ENCODE measurements at regions not wholly inside any gene's neighbourhood (a gene's known extent, or its start where the extent isn't known, plus 50 kb on each side); places are given as distances from the start of the nearest gene placed in this dataset. TPM values are rescaled to one million over a fixed set of nuclear protein-coding genes. Genes with fewer than 3 reads are reported as not detected.
"Not testable (repeated sequence)": the region's sequence is repeated elsewhere in the genome, so short reads cannot be mapped to it uniquely, and the experiment has no call there.

DNA sequence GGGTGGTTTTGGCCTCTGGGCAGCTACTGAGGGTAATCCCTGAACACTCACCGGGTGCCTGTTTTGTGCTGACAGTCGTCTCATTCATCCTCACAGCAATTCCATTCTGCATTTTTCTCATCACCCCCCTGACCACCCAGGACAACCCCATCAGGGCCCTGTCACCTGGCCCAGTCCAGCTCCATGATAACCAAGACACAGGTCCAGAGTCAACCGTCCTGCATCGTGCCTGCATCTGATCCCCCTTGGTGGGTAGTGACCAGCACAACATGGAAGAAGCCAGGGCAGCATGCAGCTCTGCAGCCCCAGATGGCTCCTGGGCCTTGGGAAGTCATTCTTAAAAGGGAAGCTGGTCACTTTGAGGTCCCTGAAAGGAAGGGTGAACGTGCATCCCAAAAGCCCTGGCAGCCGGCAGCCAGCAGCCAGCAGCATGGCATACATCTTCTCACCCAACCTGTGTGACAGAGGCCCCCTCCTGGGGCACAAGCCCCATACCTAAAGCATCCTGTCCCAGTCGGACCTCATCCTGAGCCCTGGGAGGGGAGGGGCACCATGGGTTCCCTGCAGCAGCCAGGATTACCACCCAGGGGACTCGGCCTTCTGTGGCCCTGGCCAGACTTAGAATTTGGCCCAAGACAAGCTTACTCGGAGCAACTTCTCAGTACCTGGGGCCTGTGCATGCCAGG lies 574.2 kb downstream of the CWH43 start:
- not testable (repeated sequence) for DNase-seq (ENCODE audit: low spot score); ATAC-seq (ENCODE audit: low FRiP score)

GRCh38 chr4:49560883-49561282 lies 574.8 kb downstream of the CWH43 start:
- DNase-seq (ENCODE audit: low spot score); ATAC-seq (ENCODE audit: low FRiP score): not testable (repeated sequence)

GRCh38 chr4:49570248-49570647 lies 584.2 kb downstream of the CWH43 start:
- ATAC-seq (ENCODE audit: low FRiP score); DNase-seq (ENCODE audit: low spot score): not testable (repeated sequence)

GRCh38 chr4:49573666-49574215 lies 587.7 kb downstream of the CWH43 start:
- DNase-seq (ENCODE audit: low spot score): not testable (repeated sequence)

DNA sequence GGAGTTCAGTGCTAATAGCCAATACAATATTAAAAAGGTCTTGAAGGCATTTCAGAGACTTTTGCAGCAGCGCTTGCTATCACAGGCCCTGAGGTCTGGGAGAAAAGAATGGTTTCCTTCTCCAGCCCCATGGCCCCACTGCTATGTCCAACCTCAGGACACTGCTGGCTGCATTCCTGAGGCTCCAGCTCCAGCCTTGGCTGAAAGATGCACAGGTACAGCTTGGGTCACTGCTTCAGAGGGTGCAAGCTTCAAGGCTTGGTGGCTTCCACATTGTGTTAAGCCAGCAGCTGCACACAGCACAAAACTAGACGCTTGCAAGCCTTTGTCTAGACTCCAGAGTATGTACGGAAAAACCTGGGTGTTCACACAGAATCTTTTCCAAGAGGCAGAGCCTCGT lies 589.2 kb downstream of the CWH43 start:
- not testable (repeated sequence) for DNase-seq (ENCODE audit: low spot score); ATAC-seq (ENCODE audit: low FRiP score)

More at GRCh38 chr4:49573666-49574215, 587.7 kb downstream of the CWH43 start:
- not testable (repeated sequence) for ATAC-seq (ENCODE audit: low FRiP score)

GRCh38 chr4:49578371-49578770 lies 592.3 kb downstream of the CWH43 start:
- not testable (repeated sequence) for ATAC-seq (ENCODE audit: low FRiP score); DNase-seq (ENCODE audit: low spot score)

- DNase-seq (ENCODE audit: low spot score); ATAC-seq (ENCODE audit: low FRiP score): not testable (repeated sequence)
Observed at GRCh38 chr4:49578899-49579298, 592.8 kb downstream of the CWH43 start.

- ATAC-seq (ENCODE audit: low FRiP score); DNase-seq (ENCODE audit: low spot score): not testable (repeated sequence)
Observed at GRCh38 chr4:49580166-49580565, 594.1 kb downstream of the CWH43 start.

GRCh38 chr4:49588401-49588800 lies 602.3 kb downstream of the CWH43 start:
- not testable (repeated sequence) for ATAC-seq (ENCODE audit: low FRiP score); DNase-seq (ENCODE audit: low spot score)

- not testable (repeated sequence) for DNase-seq (ENCODE audit: low spot score); ATAC-seq (ENCODE audit: low FRiP score)
Observed at GRCh38 chr4:49618436-49618835, 632.4 kb downstream of the CWH43 start.

DNA sequence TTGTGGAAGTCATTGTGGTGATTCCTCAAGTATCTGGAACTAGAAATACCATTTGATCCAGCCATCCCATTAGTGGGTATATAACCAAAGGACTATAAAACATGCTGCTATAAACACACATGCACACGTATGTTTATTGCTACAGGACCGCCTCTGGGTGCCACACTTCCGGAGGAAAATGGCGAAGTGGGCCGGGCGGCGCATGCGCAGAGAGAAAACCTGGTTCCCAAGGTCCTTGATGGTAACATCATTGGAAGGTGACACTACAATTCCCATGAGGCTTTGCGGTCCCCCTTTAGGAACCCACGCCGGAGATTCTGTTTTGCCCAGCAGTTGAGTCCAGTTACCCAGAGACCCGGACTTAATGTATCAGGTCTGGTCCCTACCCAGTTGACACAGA lies 640.4 kb downstream of the CWH43 start:
- DNase-seq (ENCODE audit: low spot score); ATAC-seq (ENCODE audit: low FRiP score): not testable (repeated sequence)

Small RNA genes in the stretch of these regions (small RNA-seq; reads per million reads assigned to genes)
- not detected for gene AC119751.2
- not detected for gene AC119751.6
- gene AC119751.7: not detected
- gene AC119751.8: not detected

Measured in omental fat pad (tissue), 2 donors.